Gastrocnemius medialis (tissue), 4 donors: ENCODE measurements at regions not wholly inside any gene's neighbourhood (a gene's known extent, or its start where the extent isn't known, plus 50 kb on each side); places are given as distances from the start of the nearest gene placed in this dataset.
"Not testable (repeated sequence)": the region's sequence is repeated elsewhere in the genome, so short reads cannot be mapped to it uniquely, and the experiment has no call there.

Experiments
- CTCF ChIP-seq, 5 experiments: fragments of 450-650 bp in 3 of 5; fragments of 200-600 bp in 2 of 5; sonication (generic) in 2 of 5; IDR thresholded peaks in 4 of 5; conservative IDR thresholded peaks in 1 of 5; 1 replicate in 4 of 5; 2 replicates in 1 of 5; pipeline ENCODE4 v1.5.1; 2016 to 2019; ENCODE audit warnings: antibody characterized with exemption in 5 of 5, mild to moderate bottlenecking in 3 of 5, moderate library complexity in 3 of 5
- POLR2A ChIP-seq, 2 donors: fragments of 450-650 bp; IDR thresholded peaks; one replicate each; pipeline ENCODE4 v1.6.1; 2017; ENCODE audit warnings: antibody characterized with exemption in 2 of 2, mild to moderate bottlenecking in 2 of 2, moderate library complexity in 2 of 2

GRCh38 chr1:149279512-149279911, 176.2 kb upstream of the NBPF9 start:
- TF ChIP-seq CTCF (IDR thresholded peaks at IDR 0.05 in 4 of 5, conservative IDR thresholded peaks at IDR 0.05 in 1 of 5); POLR2A (IDR thresholded peaks at IDR 0.05): not testable (repeated sequence)
